ENCODE measurements at regions not wholly inside any gene's neighbourhood (a gene's known extent, or its start where the extent isn't known, plus 50 kb on each side); places are given as distances from the start of the nearest gene placed in this dataset.

DNA sequence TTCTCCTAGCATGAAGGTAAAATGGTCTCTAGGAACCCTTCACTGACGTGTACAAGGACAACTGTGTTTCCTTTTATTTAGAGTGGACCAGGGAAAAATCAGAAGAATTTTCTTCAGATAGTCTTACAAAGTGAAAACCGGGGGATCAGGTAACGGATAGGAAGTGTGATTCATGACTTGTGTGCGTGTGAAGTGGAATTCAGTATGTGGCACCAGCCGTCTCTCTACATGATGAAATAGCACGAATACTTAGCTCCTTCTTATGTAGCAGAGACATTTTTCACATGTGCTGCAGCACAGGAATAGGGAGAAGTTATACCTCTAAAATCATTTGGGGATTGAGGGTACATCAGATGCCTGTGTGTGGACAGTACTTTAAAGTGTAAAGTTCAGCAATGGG lies 159.2 kb downstream of the MEX3B start:
- no peaks in the 10 kb centered on the region for H3K27me3 ChIP-seq (ENCODE audit: insufficient read depth, low read length)
- TF ChIP-seq CTCF (conservative IDR thresholded peaks at IDR 0.05), result no peak

More for the DNA sequence above, 159.2 kb downstream of the MEX3B start:
- Histone ChIP-seq H3K14ac (ENCODE audit: insufficient read depth, low read length) (no peak overlapping the region), H2BK120ac (ENCODE audit: low read depth, low read length, poor library complexity, severe bottlenecking) (no peak overlapping the region), H3K9ac (ENCODE audit: extremely low read depth, insufficient read length, low read length) (no peak overlapping the region), H4K20me1 (ENCODE audit: control insufficient read depth, insufficient read depth, insufficient read length) (no peaks in the 10 kb centered on the region), H3K4me2 (ENCODE audit: insufficient read depth, insufficient read length, low read length) (no peak overlapping the region), H3K9me3 (ENCODE audit: control insufficient read depth, low read depth, low read length) (no peaks in the 10 kb centered on the region), H4K91ac (ENCODE audit: insufficient read length, low read depth, low read length) (no peak overlapping the region), H2BK12ac (ENCODE audit: insufficient read length, low read depth, low read length) (no peak overlapping the region), H2AK5ac (ENCODE audit: insufficient read length, low read length) (no peak overlapping the region), H3K23me2 (ENCODE audit: insufficient read length, low read depth, low read length, poor library complexity, severe bottlenecking) (no peaks in the 10 kb centered on the region), H2BK5ac (ENCODE audit: insufficient read length, low read length) (no peak overlapping the region), H2BK15ac (ENCODE audit: low read depth, low read length) (no peak overlapping the region), H4K8ac (replicated peaks; ENCODE audit: insufficient read length, low read depth, low read length) (no peak overlapping the region), H2BK20ac (ENCODE audit: low read depth, low read length, poor library complexity, severe bottlenecking) (no peak overlapping the region), H3K79me2 (ENCODE audit: insufficient read depth, low read length) (no peaks in the 10 kb centered on the region), H3K18ac (ENCODE audit: insufficient read length, low read depth, low read length) (no peak overlapping the region), H3K4me1 (ENCODE audit: insufficient read depth, low read length) (0 out of 2 replicates have a peak, but pooled peaks cover 3% of the 10 kb centered on the region), H3K23ac (ENCODE audit: insufficient read length, low read depth, low read length) (no peak overlapping the region), H3K27ac (ENCODE audit: insufficient read length, low read depth, low read length) (no peak overlapping the region), H4K5ac (ENCODE audit: insufficient read length, low read depth, low read length) (no peak overlapping the region), H2AFZ (ENCODE audit: low read length) (no peak overlapping the region), H3K4ac (ENCODE audit: low read depth, low read length) (no peak overlapping the region), H3K79me1 (ENCODE audit: insufficient read depth, low read depth, low read length, poor library complexity, severe bottlenecking) (no peaks in the 10 kb centered on the region), H3T11ph (ENCODE audit: low read length) (no peak overlapping the region), H3K56ac (ENCODE audit: insufficient read length, low read depth, low read length) (no peak overlapping the region)
- Mint-ChIP-seq H3K9me3 (no peaks in the 10 kb centered on the region), H3K4me3 (no peak overlapping the region), H3K27ac (no peak overlapping the region), H3K36me3 (ENCODE audit: insufficient read depth in 1 of 3, low read depth in 3 of 3) (no peaks in the 10 kb centered on the region; a peak in 1 of 7 replicates), H3K4me1 (peaks cover 5 to 7% of the 10 kb centered on the region in 2 experiments; a peak in 3 of 4 replicates), H3K27me3 (ENCODE audit: low read depth) (no peaks in the 10 kb centered on the region)
- DNase-seq, result no peak
- WGBS (ENCODE audit: extremely low coverage, insufficient read length, low lambda C conversion rate), result no CpG with 5 or more reads among the region's 6 CpGs

All from H9 (cell line).